HG03139 (cell line): ENCODE measurements at regions not wholly inside any gene's neighbourhood (a gene's known extent, or its start where the extent isn't known, plus 50 kb on each side); places are given as distances from the start of the nearest gene placed in this dataset.

Source experiments
- ATAC-seq: cut with Tn5 transposase; IDR thresholded peaks from one replicate; pipeline ENCODE4 v1.9.1; 2021; ENCODE audit not compliant: unreplicated experiment

- no peak for ATAC-seq
Observed at GRCh38 chr20:22652681-22653588, 68.6 kb upstream of the FOXA2 start.

GRCh38 chr20:22653658-22654642, 69.6 kb upstream of the FOXA2 start:
- no peak for ATAC-seq

GRCh38 chr20:22663528-22664025, 79.2 kb upstream of the FOXA2 start:
- no peak for ATAC-seq

GRCh38 chr20:22667198-22667597, 82.8 kb upstream of the FOXA2 start:
- ATAC-seq, result no peak

GRCh38 chr20:22672191-22672590, 87.8 kb upstream of the FOXA2 start:
- no peak for ATAC-seq

GRCh38 chr20:22673467-22673866, 89.1 kb upstream of the FOXA2 start:
- ATAC-seq, result no peak

- ATAC-seq, result no peak
Observed at GRCh38 chr20:22675341-22675740, 91.0 kb upstream of the FOXA2 start.

GRCh38 chr20:22678678-22679077, 94.3 kb upstream of the FOXA2 start:
- ATAC-seq, result no peak

- no peak for ATAC-seq
Observed at GRCh38 chr20:22679197-22679596, 94.8 kb upstream of the FOXA2 start.

- no peak for ATAC-seq
Observed at GRCh38 chr20:22680031-22680740, 95.8 kb upstream of the FOXA2 start.

GRCh38 chr20:22681591-22682248, 97.3 kb upstream of the FOXA2 start:
- ATAC-seq, result no peak

- ATAC-seq, result no peak
Observed at GRCh38 chr20:22682381-22682780, 98.0 kb upstream of the FOXA2 start.

GRCh38 chr20:22684072-22684762, 99.8 kb upstream of the FOXA2 start:
- no peak for ATAC-seq

- no peak for ATAC-seq
Observed at GRCh38 chr20:22684763-22685443, 100.5 kb upstream of the FOXA2 start.

GRCh38 chr20:22686097-22686496, 101.7 kb upstream of the FOXA2 start:
- no peak for ATAC-seq

- no peak for ATAC-seq
Observed at GRCh38 chr20:22687676-22688349, 103.4 kb upstream of the FOXA2 start.

- ATAC-seq, result no peak
Observed at GRCh38 chr20:22688485-22688884, 104.1 kb upstream of the FOXA2 start.

GRCh38 chr20:22689266-22689665, 104.9 kb upstream of the FOXA2 start:
- ATAC-seq, result no peak

- ATAC-seq, result no peak
Observed at GRCh38 chr20:22690000-22690399, 105.6 kb upstream of the FOXA2 start.
